ENCODE measurements at regions not wholly inside any gene's neighbourhood (a gene's known extent, or its start where the extent isn't known, plus 50 kb on each side); places are given as distances from the start of the nearest gene placed in this dataset.
"Not testable (repeated sequence)": the region's sequence is repeated elsewhere in the genome, so short reads cannot be mapped to it uniquely, and the experiment has no call there.

DNA sequence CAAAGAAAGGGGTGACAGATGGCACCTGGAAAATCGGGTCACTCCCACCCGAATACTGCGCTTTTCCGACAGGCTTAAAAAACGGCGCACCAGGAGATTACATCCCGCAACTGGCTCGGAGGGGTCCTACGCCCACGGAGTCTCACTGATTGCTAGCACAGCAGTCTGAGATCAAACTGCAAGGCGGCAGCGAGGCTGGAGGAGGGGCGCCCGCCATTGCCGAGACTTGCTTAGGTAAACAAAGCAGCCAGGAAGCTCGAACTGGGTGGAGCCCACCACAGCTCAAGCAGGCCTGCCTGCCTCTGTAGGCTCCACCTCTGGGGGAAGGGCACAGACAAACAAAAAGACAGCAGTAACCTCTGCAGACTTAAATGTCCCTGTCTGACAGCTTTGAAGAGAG lies 225.2 kb upstream of the ADCY2 start:
- not testable (repeated sequence) for TF ChIP-seq ZNF384 (IDR thresholded peaks at IDR 0.05); BHLHE40 (IDR thresholded peaks at IDR 0.05; ENCODE audit: borderline replicate concordance); ELF4 (IDR thresholded peaks at IDR 0.05); ARNT (IDR thresholded peaks at IDR 0.05); NFRKB (IDR thresholded peaks at IDR 0.05); FOXM1 (IDR thresholded peaks at IDR 0.05; ENCODE audit: borderline replicate concordance); FOXA1 (IDR thresholded peaks at IDR 0.05)
- TF ChIP-seq, protein P1, sequence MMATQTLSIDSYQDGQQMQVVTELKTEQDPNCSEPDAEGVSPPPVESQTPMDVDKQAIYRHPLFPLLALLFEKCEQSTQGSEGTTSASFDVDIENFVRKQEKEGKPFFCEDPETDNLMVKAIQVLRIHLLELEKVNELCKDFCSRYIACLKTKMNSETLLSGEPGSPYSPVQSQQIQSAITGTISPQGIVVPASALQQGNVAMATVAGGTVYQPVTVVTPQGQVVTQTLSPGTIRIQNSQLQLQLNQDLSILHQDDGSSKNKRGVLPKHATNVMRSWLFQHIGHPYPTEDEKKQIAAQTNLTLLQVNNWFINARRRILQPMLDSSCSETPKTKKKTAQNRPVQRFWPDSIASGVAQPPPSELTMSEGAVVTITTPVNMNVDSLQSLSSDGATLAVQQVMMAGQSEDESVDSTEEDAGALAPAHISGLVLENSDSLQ (IDR thresholded peaks at IDR 0.05): not testable (repeated sequence)

Data from HEK293T (cell line).